Spinal cord (tissue), 9 donors: ENCODE measurements at regions not wholly inside any gene's neighbourhood (a gene's known extent, or its start where the extent isn't known, plus 50 kb on each side); places are given as distances from the start of the nearest gene placed in this dataset.
"Not testable (repeated sequence)": the region's sequence is repeated elsewhere in the genome, so short reads cannot be mapped to it uniquely, and the experiment has no call there.

Source experiments
- DNase-seq, 6 donors: peaks; one replicate each; pipeline versions ENCODE4 v3.0.0 to v3.0.0-alpha.2; 2013 to 2015; ENCODE audit warnings: low spot score in 6 of 6, low read depth in 4 of 6
- H3K27ac ChIP-seq: one replicate; pipeline ENCODE4 v1.5.1; 2013; ENCODE audit warnings: low read depth, low read length, control low read depth
- H3K27me3 ChIP-seq: one replicate; pipeline ENCODE4 v1.6.1; 2013; ENCODE audit warnings: low read length; ENCODE audit not compliant: control insufficient read depth, insufficient read depth
- H3K36me3 ChIP-seq: one replicate; pipeline ENCODE4 v1.6.1; 2013; ENCODE audit warnings: low read length; ENCODE audit not compliant: control insufficient read depth, insufficient read depth
- H3K4me1 ChIP-seq: one replicate; pipeline ENCODE4 v1.6.1; 2013; ENCODE audit warnings: low read length; ENCODE audit not compliant: control insufficient read depth, insufficient read depth
- H3K4me3 ChIP-seq: one replicate; pipeline ENCODE4 v1.5.1; 2013; ENCODE audit warnings: low read depth, low read length, control low read depth
- H3K9me3 ChIP-seq: one replicate; pipeline ENCODE4 v1.6.1; 2013; ENCODE audit warnings: low read length; ENCODE audit not compliant: control insufficient read depth, insufficient read depth
- WGBS: methylation state at CpG from one replicate; pipeline ENCODE4 v1.1.5; 2013; ENCODE audit warnings: missing lambda C conversion rate; ENCODE audit not compliant: insufficient coverage; 5-methylcytosine and 5-hydroxymethylcytosine counted together
- donor health status: healthy.

DNA sequence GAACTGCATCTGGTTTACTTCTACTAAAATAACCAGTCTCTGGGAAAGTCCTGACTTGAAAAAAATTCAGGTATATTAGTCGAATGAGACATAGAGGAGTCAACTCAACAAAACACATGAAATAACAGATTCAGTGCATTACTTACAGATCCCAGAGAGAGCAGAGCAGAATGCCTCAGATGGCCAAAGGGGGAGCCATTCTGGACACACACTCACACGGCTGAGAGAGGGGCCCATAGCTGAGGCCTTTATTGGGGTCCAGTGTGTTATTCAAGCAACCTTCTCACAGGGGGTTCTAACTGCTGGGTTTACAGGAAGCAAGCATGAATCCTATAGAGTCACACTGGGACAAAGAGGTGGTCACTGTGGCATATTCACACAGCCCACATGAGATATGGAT, 135.1 kb upstream of the SNRPN start:
- H3K36me3 ChIP-seq, result no peaks in the 10 kb centered on the region
- H3K4me3 ChIP-seq, result no peak overlapping the region
- H3K9me3 ChIP-seq, result no peaks in the 10 kb centered on the region
- 60% methylated on average over 1 of the region's 2 CpGs for WGBS
- H3K27ac ChIP-seq, result no peak overlapping the region
- no peak for DNase-seq
- H3K4me1 ChIP-seq, result no peaks in the 10 kb centered on the region
- H3K27me3 ChIP-seq, result no peaks in the 10 kb centered on the region

- WGBS, result 37% methylated on average over 10 of the region's 11 CpGs
- Histone ChIP-seq H3K36me3 (no peaks in the 10 kb centered on the region), H3K4me3 (peak overlapping the region; percentile 42), H3K27ac (no peak overlapping the region), H3K9me3 (no peaks in the 10 kb centered on the region), H3K4me1 (no peaks in the 10 kb centered on the region), H3K27me3 (no peaks in the 10 kb centered on the region)
- DNase-seq, result peak in 4 of 6 donors; percentile 61 to 96 (median 76)
These were observed 131.3 kb upstream of the SNRPN start for GRCh38 chr15:24823473-24823872.

- Histone ChIP-seq H3K27me3 (no peaks in the 10 kb centered on the region), H3K36me3 (no peaks in the 10 kb centered on the region), H3K4me1 (no peaks in the 10 kb centered on the region), H3K27ac (no peak overlapping the region), H3K4me3 (no peak overlapping the region), H3K9me3 (no peaks in the 10 kb centered on the region)
- DNase-seq, result no peak
- WGBS, result 89% methylated on average over 5 of the region's 7 CpGs
These were observed 122.5 kb upstream of the SNRPN start for GRCh38 chr15:24832282-24832681.

DNA sequence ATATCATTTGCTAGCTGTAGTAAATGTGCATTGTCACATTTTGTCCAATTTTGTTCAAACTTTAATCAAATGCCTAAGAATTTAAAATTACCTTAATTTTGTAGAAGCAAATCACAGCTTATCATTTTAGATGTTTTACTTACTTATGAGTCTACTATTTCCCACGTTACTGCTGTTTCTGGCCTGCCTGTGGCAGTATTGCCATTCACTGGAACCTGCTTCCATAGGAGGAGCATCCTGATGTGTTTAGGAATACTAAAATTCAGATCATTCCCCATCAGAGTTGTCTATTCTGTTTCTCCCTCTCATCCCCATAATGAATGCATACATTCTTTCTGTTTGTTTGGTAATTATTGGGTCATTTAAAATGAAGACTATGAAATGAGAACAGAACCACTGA, 119.5 kb upstream of the SNRPN start:
- Histone ChIP-seq H3K27me3 (no peaks in the 10 kb centered on the region), H3K27ac (no peak overlapping the region), H3K4me3 (no peak overlapping the region), H3K36me3 (no peaks in the 10 kb centered on the region), H3K4me1 (no peaks in the 10 kb centered on the region), H3K9me3 (no peaks in the 10 kb centered on the region)
- no CpG with 5 or more reads among the region's 1 CpG for WGBS
- DNase-seq, result no peak

- WGBS, result 22% methylated on average over 34 of the region's 39 CpGs
- Histone ChIP-seq H3K4me3 (peak overlapping the region; percentile 47), H3K27me3 (no peaks in the 10 kb centered on the region), H3K4me1 (peaks cover 5% of the 10 kb centered on the region), H3K9me3 (no peaks in the 10 kb centered on the region), H3K27ac (peak overlapping the region; percentile 57), H3K36me3 (no peaks in the 10 kb centered on the region)
- DNase-seq, result peak in 3 of 6 donors; percentile 62 to 92 (median 87)
These were observed 106.7 kb upstream of the SNRPN start for GRCh38 chr15:24848050-24848449.

DNA sequence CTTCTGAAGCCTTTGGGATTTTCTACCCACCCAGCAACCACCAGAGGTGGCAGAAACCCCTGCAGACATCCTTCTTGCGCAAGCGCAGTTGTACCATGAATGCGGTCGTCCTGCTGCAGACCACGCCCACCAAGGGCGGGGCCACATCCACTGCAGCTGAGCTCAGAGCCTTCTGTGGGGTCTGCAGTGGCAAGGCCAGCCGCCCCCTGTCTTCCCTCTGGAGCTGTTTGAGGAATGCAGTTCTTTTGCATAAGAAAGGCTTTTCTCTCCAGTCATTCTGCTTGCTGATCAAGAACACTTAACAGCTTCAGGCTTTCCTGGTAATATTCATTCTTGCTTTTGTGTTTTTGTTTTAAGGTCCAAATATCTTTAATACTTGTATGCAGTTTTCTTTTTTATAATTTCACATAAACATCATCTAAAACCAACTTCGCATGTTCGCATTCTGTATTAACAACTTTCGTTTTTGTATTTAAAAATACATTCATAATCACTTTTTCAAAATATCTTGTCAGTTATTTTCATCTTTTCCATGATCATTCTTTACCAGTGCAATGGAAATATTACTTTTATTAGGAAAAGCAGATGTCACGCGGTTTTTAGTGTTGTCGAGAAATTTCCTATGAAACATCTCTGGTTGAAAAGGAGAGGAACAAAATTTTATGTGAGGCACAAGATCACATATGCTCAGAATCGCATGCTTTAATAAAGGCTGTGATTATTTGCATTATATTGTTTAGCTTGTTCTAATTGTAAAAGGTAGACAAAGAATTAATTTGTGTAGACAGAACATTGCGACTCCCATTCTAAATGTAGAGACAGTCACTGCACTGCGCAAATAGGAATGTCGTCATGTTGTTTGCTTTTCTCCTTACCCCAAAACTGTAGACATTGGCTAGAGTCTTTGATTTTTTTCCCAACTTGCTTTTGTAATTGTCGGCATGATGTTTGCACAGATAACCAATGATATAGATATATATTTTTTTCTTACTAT, 98.1 kb upstream of the SNRPN start:
- DNase-seq, result peak in 5 of 6 donors; percentile 74 to 98 (median 81)
- Histone ChIP-seq H3K9me3 (no peaks in the 10 kb centered on the region), H3K4me1 (no peaks in the 10 kb centered on the region), H3K4me3 (peak overlapping the region; percentile 31), H3K27me3 (no peaks in the 10 kb centered on the region), H3K27ac (no peak overlapping the region), H3K36me3 (no peaks in the 10 kb centered on the region)
- whole genome bisulfite sequencing, result 38% methylated on average over 10 of the region's 18 CpGs

DNA sequence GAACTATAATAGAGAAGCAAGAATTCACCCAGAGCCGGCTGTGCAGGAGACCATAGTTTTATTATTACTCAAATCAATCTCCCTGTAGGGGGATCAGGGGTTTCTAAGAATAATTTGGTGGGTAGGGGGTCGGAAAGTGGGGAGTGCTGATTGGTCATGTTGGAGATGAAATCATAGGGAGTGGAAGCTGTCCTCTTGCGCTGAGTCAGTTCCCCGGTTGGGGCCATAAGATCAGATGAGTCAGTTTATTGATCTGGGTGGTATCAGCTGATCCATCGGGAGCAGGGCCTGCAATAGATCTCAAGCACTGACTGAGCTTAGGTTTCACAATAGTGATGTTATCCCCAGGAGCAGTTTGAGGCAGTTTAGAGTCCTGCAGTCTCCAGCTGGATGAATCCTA, 97.0 kb upstream of the SNRPN start:
- Histone ChIP-seq H3K4me1 (no peaks in the 10 kb centered on the region), H3K36me3 (no peaks in the 10 kb centered on the region), H3K27ac (no peak overlapping the region), H3K27me3 (no peaks in the 10 kb centered on the region), H3K4me3 (peak overlapping the region; percentile 31), H3K9me3 (no peaks in the 10 kb centered on the region)
- WGBS, result 32% methylated on average over 4 of the region's 5 CpGs
- DNase-seq, result peak in 2 of 6 donors; percentile 4 to 80

DNA sequence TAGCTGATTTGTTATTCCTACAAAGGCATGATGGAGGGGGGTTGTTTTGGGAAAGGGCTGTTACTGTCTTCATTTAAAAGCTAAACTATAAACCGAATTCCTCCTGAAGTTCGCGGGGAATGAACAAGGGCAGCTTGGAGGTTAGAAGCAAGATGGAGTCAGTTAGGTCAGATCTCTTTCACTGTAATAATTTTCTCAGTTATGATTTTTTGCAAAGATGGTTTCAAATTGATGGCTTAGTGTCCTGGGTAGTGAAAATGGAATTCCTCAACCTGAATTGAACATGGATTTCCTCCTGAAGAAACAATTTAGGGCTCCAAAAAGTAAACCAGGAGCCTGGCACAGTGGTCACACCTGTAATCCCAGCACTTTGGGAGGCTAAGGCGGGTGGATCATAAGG, 96.6 kb upstream of the SNRPN start:
- 67% methylated on average over 1 of the region's 4 CpGs for WGBS
- H3K4me3 ChIP-seq, result peak overlapping the region; percentile 31
- H3K9me3 ChIP-seq, H3K36me3 ChIP-seq, H3K27ac ChIP-seq, H3K4me1 ChIP-seq, H3K27me3 ChIP-seq, DNase-seq: not testable (repeated sequence)

DNA sequence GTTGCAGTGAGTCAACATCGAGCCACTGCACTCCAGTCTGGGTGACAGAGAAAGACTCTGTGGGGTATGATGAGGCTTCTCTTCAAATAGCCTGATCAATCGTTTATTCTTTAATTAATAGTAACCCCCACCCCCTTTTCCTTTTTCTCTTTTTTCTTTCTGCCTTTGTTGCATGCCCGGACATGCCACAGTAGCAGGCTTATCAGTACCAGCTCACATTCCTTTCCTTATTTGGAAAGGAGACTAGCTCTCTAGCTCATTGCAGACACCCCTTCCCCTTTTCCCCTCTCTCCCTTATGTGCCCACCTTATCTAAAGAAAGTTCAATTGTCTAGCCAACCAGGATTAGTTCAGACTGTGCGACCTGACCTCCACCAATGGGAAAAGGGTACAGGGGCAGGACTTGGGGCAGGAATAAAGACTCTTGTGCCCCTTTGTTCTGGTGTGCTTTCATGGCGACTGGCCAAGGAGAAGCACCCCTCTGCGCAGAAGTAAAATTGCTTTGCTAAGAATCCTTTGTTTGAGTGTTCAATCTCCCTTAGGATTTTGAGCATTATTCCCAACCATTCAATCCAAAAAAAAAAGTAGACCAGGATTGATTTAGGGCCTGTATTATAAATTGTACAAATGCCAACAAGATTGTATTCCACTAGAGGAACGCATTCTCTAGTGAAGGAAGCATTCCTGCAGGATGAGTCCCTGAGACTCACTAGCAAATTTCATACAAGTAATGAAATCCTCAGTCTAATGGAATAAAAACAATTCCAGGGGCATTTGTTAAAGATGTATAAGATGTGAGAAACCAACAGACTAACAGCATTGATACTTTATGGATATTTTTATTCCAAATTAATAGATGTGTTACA, 95.8 kb upstream of the SNRPN start:
- Histone ChIP-seq H3K4me3 (no peak overlapping the region), H3K9me3 (no peaks in the 10 kb centered on the region), H3K36me3 (no peaks in the 10 kb centered on the region), H3K4me1 (no peaks in the 10 kb centered on the region), H3K27me3 (no peaks in the 10 kb centered on the region), H3K27ac (no peak overlapping the region)
- DNase-seq, result peak in 1 of 6 donors; percentile 16
- WGBS, result 63% methylated on average over 1 of the region's 7 CpGs
